Glutamatergic neuron (in vitro differentiated cells): ENCODE measurements at regions not wholly inside any gene's neighbourhood (a gene's known extent, or its start where the extent isn't known, plus 50 kb on each side); places are given as distances from the start of the nearest gene placed in this dataset.

Source experiments
- DNase-seq: peaks from one replicate; pipeline ENCODE4 v3.0.0; 2022
- H3K27ac Mint-ChIP-seq: one replicate; pipeline ENCODE4 v1.8.0; 2020; ENCODE audit warnings: mild to moderate bottlenecking, mixed read lengths, inconsistent platforms; ENCODE audit not compliant: unreplicated experiment
- H3K27me3 Mint-ChIP-seq: one replicate; pipeline ENCODE4 v1.8.0; 2020; ENCODE audit warnings: mild to moderate bottlenecking, moderate library complexity, mixed read lengths, inconsistent platforms; ENCODE audit not compliant: unreplicated experiment
- H3K36me3 Mint-ChIP-seq: one replicate; pipeline ENCODE4 v1.8.0; 2020; ENCODE audit warnings: mild to moderate bottlenecking, mixed read lengths, inconsistent platforms; ENCODE audit not compliant: unreplicated experiment
- H3K4me1 Mint-ChIP-seq: one replicate; pipeline ENCODE4 v1.8.0; 2020; ENCODE audit warnings: mild to moderate bottlenecking, low read depth, mixed read lengths, inconsistent platforms; ENCODE audit not compliant: unreplicated experiment
- H3K4me3 Mint-ChIP-seq: one replicate; pipeline ENCODE4 v1.8.0; 2020; ENCODE audit warnings: mild to moderate bottlenecking, mixed read lengths, inconsistent platforms; ENCODE audit not compliant: unreplicated experiment
- H3K9me3 Mint-ChIP-seq: one replicate; pipeline ENCODE4 v1.8.0; 2020; ENCODE audit warnings: mild to moderate bottlenecking, moderate library complexity, mixed read lengths, inconsistent platforms; ENCODE audit not compliant: unreplicated experiment
- CTCF ChIP-seq: fragments of 200-600 bp; sonication (generic); IDR thresholded peaks from one replicate; pipeline ENCODE4 v1.5.0; 2021; ENCODE audit not compliant: partially characterized antibody, unreplicated experiment

- H3K9me3 Mint-ChIP-seq, result no peaks in the 10 kb centered on the region
- no peak overlapping the region for H3K27ac Mint-ChIP-seq
- H3K36me3 Mint-ChIP-seq, result no peaks in the 10 kb centered on the region
- no peak for TF ChIP-seq CTCF
- H3K4me1 Mint-ChIP-seq, result no peaks in the 10 kb centered on the region
- no peak for DNase-seq
- H3K4me3 Mint-ChIP-seq, result no peak overlapping the region
- H3K27me3 Mint-ChIP-seq, result no peaks in the 10 kb centered on the region
These were observed 72.8 kb upstream of the SEMA3C start for GRCh38 chr7:80991654-80992053.

- Mint-ChIP-seq H3K27me3 (no peaks in the 10 kb centered on the region), H3K36me3 (no peaks in the 10 kb centered on the region), H3K4me3 (no peak overlapping the region), H3K27ac (no peak overlapping the region), H3K4me1 (no peaks in the 10 kb centered on the region), H3K9me3 (no peaks in the 10 kb centered on the region)
- TF ChIP-seq CTCF, result no peak
- DNase-seq, result no peak
These were observed 65.8 kb upstream of the SEMA3C start for GRCh38 chr7:80984619-80985018.

- no peak for DNase-seq
- TF ChIP-seq CTCF, result no peak
- H3K4me1 Mint-ChIP-seq, result no peaks in the 10 kb centered on the region
- H3K9me3 Mint-ChIP-seq, result no peaks in the 10 kb centered on the region
- no peaks in the 10 kb centered on the region for H3K27me3 Mint-ChIP-seq
- H3K36me3 Mint-ChIP-seq, result no peaks in the 10 kb centered on the region
- no peak overlapping the region for H3K27ac Mint-ChIP-seq
- no peak overlapping the region for H3K4me3 Mint-ChIP-seq
These were observed 62.6 kb upstream of the SEMA3C start for GRCh38 chr7:80981405-80981804.

GRCh38 chr7:80977751-80978150, 58.9 kb upstream of the SEMA3C start:
- Mint-ChIP-seq H3K36me3 (peaks cover 5% of the 10 kb centered on the region), H3K4me1 (no peaks in the 10 kb centered on the region), H3K9me3 (no peaks in the 10 kb centered on the region), H3K27me3 (no peaks in the 10 kb centered on the region), H3K27ac (no peak overlapping the region), H3K4me3 (no peak overlapping the region)
- DNase-seq, result no peak
- no peak for TF ChIP-seq CTCF

GRCh38 chr7:80974396-80975358, 55.8 kb upstream of the SEMA3C start:
- DNase-seq, result no peak
- TF ChIP-seq CTCF, result no peak
- H3K4me3 Mint-ChIP-seq, result no peak overlapping the region
- no peaks in the 10 kb centered on the region for H3K9me3 Mint-ChIP-seq
- no peaks in the 10 kb centered on the region for H3K4me1 Mint-ChIP-seq
- peak overlapping the region; percentile 66 for H3K27ac Mint-ChIP-seq
- H3K36me3 Mint-ChIP-seq, result peaks cover 5% of the 10 kb centered on the region
- no peaks in the 10 kb centered on the region for H3K27me3 Mint-ChIP-seq
